OCI-LY3 (cell line): ENCODE measurements at regions not wholly inside any gene's neighbourhood (a gene's known extent, or its start where the extent isn't known, plus 50 kb on each side); places are given as distances from the start of the nearest gene placed in this dataset.

Experiments used
- CTCF ChIP-seq: fragments of 200-600, 300-600 bp; sonication (generic); IDR thresholded peaks from 2 replicates; pipeline ENCODE4 v1.5.1; 2014; ENCODE audit warnings: antibody characterized with exemption, low read length, low read depth
- EZH2phosphoT487 ChIP-seq: fragments of 200-600 bp; shearing (Covaris generic); IDR thresholded peaks from 2 replicates; pipeline ENCODE4 v1.6.1; 2018; ENCODE audit warnings: antibody characterized with exemption, mixed run types, low read depth

GRCh38 chr14:32259368-32260013 lies 56.4 kb upstream of the RNU6-8 start:
- TF ChIP-seq CTCF: no peak
- no peak for TF ChIP-seq EZH2phosphoT487
